Psoas muscle (tissue), 7 donors: ENCODE measurements at regions not wholly inside any gene's neighbourhood (a gene's known extent, or its start where the extent isn't known, plus 50 kb on each side); places are given as distances from the start of the nearest gene placed in this dataset.

ENCODE experiments used
- ATAC-seq, 4 donors: fragments of 200-7000 bp; cut with Tn5 transposase; one replicate each; pipeline ENCODE4 v1.9.1; 2020; ENCODE audit warnings: moderate library complexity in 3 of 4, mild to moderate bottlenecking in 2 of 4
- DNase-seq, 2 donors: peaks; one replicate each; pipeline ENCODE4 v3.0.0-alpha.2; 2020
- H3K27ac ChIP-seq: fragments of 200-600 bp; one replicate; pipeline ENCODE4 v1.8.0; 2022
- H3K27me3 ChIP-seq, 3 donors: fragments of 200-600 bp in 1 of 3; one replicate each; pipeline versions ENCODE4 v1.6.1 to v1.8.0; 2013 to 2022; ENCODE audit warnings: low read length in 2 of 3, mild to moderate bottlenecking in 2 of 3, moderate library complexity in 1 of 3; ENCODE audit not compliant: insufficient read depth in 3 of 3
- H3K36me3 ChIP-seq, 2 donors: fragments of 200-600 bp in 1 of 2; one replicate each; pipeline versions ENCODE4 v1.6.1 to v1.8.0; 2013 to 2022; ENCODE audit warnings: low read depth in 1 of 2, mild to moderate bottlenecking in 1 of 2, moderate library complexity in 1 of 2; ENCODE audit not compliant: insufficient read depth in 1 of 2
- H3K4me1 ChIP-seq: fragments of 200-600 bp; one replicate; pipeline ENCODE4 v1.8.0; 2022
- H3K4me3 ChIP-seq: fragments of 200-600 bp; one replicate; pipeline ENCODE4 v1.8.0; 2022; ENCODE audit warnings: mild to moderate bottlenecking
- H3K9me3 ChIP-seq: fragments of 200-600 bp; one replicate; pipeline ENCODE4 v1.8.0; 2022
- CTCF ChIP-seq: fragments of 200-600 bp; IDR thresholded peaks from one replicate; pipeline ENCODE4 v1.8.0; 2022; ENCODE audit warnings: antibody characterized with exemption
- WGBS, 3 donors: extraction: QIAGEN DNeasy Blood & Tissue Kit; methylation state at CpG; one replicate each; pipeline versions ENCODE4 v1.1.6 to v1.1.7; 2013; 5-methylcytosine and 5-hydroxymethylcytosine counted together
- intact Hi-C, 2 donors: fragments of 100-400 bp; cut with DNase I; formaldehyde crosslinking; loops; one replicate each; pipeline versions ENCODE4 v1.11.0 to v1.14.2; 2022
- donor health status: healthy with polysubstance abuse.
- donor health status: DM: no; HTN: no; CAD: no; lungs with moderate emphysema.
- donor health status: Bipolar disorder and iron deficiency.
- donor health status: healthy.
- donor health status: DM: yes; HTN: yes; CAD: no.
- donor health status: DM: no; HTN: no; CAD: no.
- donor health status: DM: yes; HTN: yes; CAD: no.

GRCh38 chr13:56039992-56040391 is 1100.7 kb upstream of the PRR20A start:
- H3K4me1 ChIP-seq = no peaks in the 10 kb centered on the region
- no peaks in the 10 kb centered on the region for H3K36me3 ChIP-seq
- no peak for TF ChIP-seq CTCF
- no peak overlapping the region for H3K4me3 ChIP-seq
- no peaks in the 10 kb centered on the region for H3K9me3 ChIP-seq
- ATAC-seq (no peak), DNase-seq (no peak)
- H3K27ac ChIP-seq = no peak overlapping the region
- intact Hi-C loops = no loop called here
- H3K27me3 ChIP-seq = no peaks in the 10 kb centered on the region
- WGBS, 3 donors = 85 to 87% (median 86%) methylated on average over 8 of the region's 8 CpGs

- Histone ChIP-seq H3K4me1 (no peaks in the 10 kb centered on the region), H3K27ac (no peak overlapping the region), H3K27me3 (no peaks in the 10 kb centered on the region), H3K9me3 (no peaks in the 10 kb centered on the region), H3K36me3 (no peaks in the 10 kb centered on the region), H3K4me3 (no peak overlapping the region)
- ATAC-seq = no peak
- DNase-seq = no peak
- TF ChIP-seq CTCF = no peak
- intact Hi-C loops = no loop called here
- WGBS, 3 donors = 55 to 66% (median 65%) methylated on average over 1 of the region's 1 CpG
These were observed 1074.4 kb upstream of the PRR20A start for GRCh38 chr13:56066321-56066720.

- DNase-seq (no peak), ATAC-seq (no peak)
- WGBS, 3 donors = 82 to 83% (median 83%) methylated on average over 1 of the region's 1 CpG
- no peak overlapping the region for H3K27ac ChIP-seq
- H3K4me3 ChIP-seq = no peak overlapping the region
- no peaks in the 10 kb centered on the region for H3K36me3 ChIP-seq
- H3K9me3 ChIP-seq = no peaks in the 10 kb centered on the region
- intact Hi-C loops = no loop called here
- no peak for TF ChIP-seq CTCF
- no peaks in the 10 kb centered on the region for H3K4me1 ChIP-seq
- no peaks in the 10 kb centered on the region for H3K27me3 ChIP-seq
These were observed 1038.1 kb upstream of the PRR20A start for GRCh38 chr13:56102641-56103040.

- no peak for ATAC-seq
- Histone ChIP-seq H3K27me3 (no peaks in the 10 kb centered on the region), H3K9me3 (no peaks in the 10 kb centered on the region), H3K4me1 (no peaks in the 10 kb centered on the region), H3K27ac (no peak overlapping the region), H3K4me3 (no peak overlapping the region), H3K36me3 (no peaks in the 10 kb centered on the region)
- TF ChIP-seq CTCF = no peak
- DNase-seq = no peak
- intact Hi-C loops = no loop called here
- WGBS, 3 donors = 55 to 79% (median 56%) methylated on average over 3 of the region's 3 CpGs
These were observed 1030.0 kb upstream of the PRR20A start for GRCh38 chr13:56110751-56111150.

DNA sequence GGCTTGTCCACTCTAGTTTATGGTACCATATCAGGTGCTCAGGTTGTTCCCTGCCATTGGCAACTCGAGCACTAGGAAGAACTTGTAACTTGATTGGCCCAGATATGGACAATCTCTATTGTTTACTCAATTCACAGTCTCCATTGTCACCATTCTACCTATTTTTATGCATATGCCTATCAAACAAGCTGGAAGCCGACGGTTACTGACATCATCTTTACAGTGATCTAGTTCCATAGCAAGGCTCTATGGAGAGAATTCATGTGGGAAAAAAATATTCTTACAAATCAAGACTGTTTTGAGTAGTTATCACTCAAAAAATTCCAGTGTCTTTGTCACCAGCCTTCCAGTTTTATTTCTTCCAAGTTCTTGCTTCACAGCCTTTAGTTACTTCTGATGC is 1006.2 kb upstream of the PRR20A start:
- Histone ChIP-seq H3K27me3 (no peaks in the 10 kb centered on the region), H3K9me3 (no peaks in the 10 kb centered on the region), H3K4me1 (no peaks in the 10 kb centered on the region), H3K36me3 (no peaks in the 10 kb centered on the region), H3K27ac (no peak overlapping the region), H3K4me3 (no peak overlapping the region)
- 67 to 80% (median 70%) methylated on average over 3 of the region's 3 CpGs for whole genome bisulfite sequencing, 3 donors
- ATAC-seq = no peak
- intact Hi-C loops = no loop called here
- TF ChIP-seq CTCF = no peak
- no peak for DNase-seq
